HG03460 (cell line): ENCODE measurements at regions not wholly inside any gene's neighbourhood (a gene's known extent, or its start where the extent isn't known, plus 50 kb on each side); places are given as distances from the start of the nearest gene placed in this dataset.
"Not testable (repeated sequence)": the region's sequence is repeated elsewhere in the genome, so short reads cannot be mapped to it uniquely, and the experiment has no call there.

ENCODE experiments used
- ATAC-seq: cut with Tn5 transposase; IDR thresholded peaks from one replicate; pipeline ENCODE4 v1.9.1; 2021; ENCODE audit not compliant: unreplicated experiment

- no peak for ATAC-seq
Observed at GRCh38 chr12:76180401-76181277, 96.2 kb upstream of the NAP1L1 start.

- no peak for ATAC-seq
Observed at GRCh38 chr12:76178452-76178851, 94.0 kb upstream of the NAP1L1 start.

- no peak for ATAC-seq
Observed at GRCh38 chr12:76177821-76178220, 93.3 kb upstream of the NAP1L1 start.

GRCh38 chr12:76176940-76177339 lies 92.5 kb upstream of the NAP1L1 start:
- no peak for ATAC-seq

GRCh38 chr12:76175946-76176345 lies 91.5 kb upstream of the NAP1L1 start:
- ATAC-seq, result not testable (repeated sequence)

GRCh38 chr12:76173756-76174155 lies 89.3 kb upstream of the NAP1L1 start:
- no peak for ATAC-seq

GRCh38 chr12:76158518-76159321 lies 74.2 kb upstream of the NAP1L1 start:
- ATAC-seq, result peak; percentile 97

GRCh38 chr12:76156726-76157125 lies 72.2 kb upstream of the NAP1L1 start:
- ATAC-seq, result no peak

GRCh38 chr12:76156314-76156713 lies 71.8 kb upstream of the NAP1L1 start:
- no peak for ATAC-seq

GRCh38 chr12:76155157-76155670 lies 70.7 kb upstream of the NAP1L1 start:
- ATAC-seq, result no peak

GRCh38 chr12:76153616-76154015 lies 69.1 kb upstream of the NAP1L1 start:
- ATAC-seq, result no peak

GRCh38 chr12:76152181-76152807 lies 67.8 kb upstream of the NAP1L1 start:
- ATAC-seq, result peak; percentile 86

GRCh38 chr12:76144245-76144549 lies 59.7 kb upstream of the NAP1L1 start:
- ATAC-seq, result no peak

- ATAC-seq, result peak; percentile 98
Observed at GRCh38 chr12:76143343-76144244, 59.1 kb upstream of the NAP1L1 start.

- no peak for ATAC-seq
Observed at GRCh38 chr12:76142305-76142704, 57.8 kb upstream of the NAP1L1 start.

GRCh38 chr12:76138656-76139055 lies 54.2 kb upstream of the NAP1L1 start:
- ATAC-seq, result no peak

- ATAC-seq, result no peak
Observed at GRCh38 chr12:76137606-76138005, 53.1 kb upstream of the NAP1L1 start.

GRCh38 chr12:76135456-76135855 lies 51.0 kb upstream of the NAP1L1 start:
- ATAC-seq, result no peak
